Cardiac fibroblast (primary cell): ENCODE measurements at regions not wholly inside any gene's neighbourhood (a gene's known extent, or its start where the extent isn't known, plus 50 kb on each side); places are given as distances from the start of the nearest gene placed in this dataset.

Experiments
- DNase-seq, 2 donors: peaks; one replicate each; pipeline versions ENCODE4 v3.0.0 to v3.0.0-alpha.2; 2010; ENCODE audit warnings: low read depth in 2 of 2
- H3K4me3 ChIP-seq, 2 donors: replicated peaks in 1 of 2; 1 replicate in 1 of 2; 2 replicates in 1 of 2; pipeline ENCODE4 v1.5.1; 2011; ENCODE audit warnings: low read depth in 2 of 2, low read length in 2 of 2, mild to moderate bottlenecking in 2 of 2, moderate library complexity in 1 of 2
- CTCF ChIP-seq: IDR thresholded peaks from one replicate; pipeline ENCODE4 v1.5.1; 2011; ENCODE audit warnings: low read depth, mild to moderate bottlenecking, low read length, inconsistent platforms

DNA sequence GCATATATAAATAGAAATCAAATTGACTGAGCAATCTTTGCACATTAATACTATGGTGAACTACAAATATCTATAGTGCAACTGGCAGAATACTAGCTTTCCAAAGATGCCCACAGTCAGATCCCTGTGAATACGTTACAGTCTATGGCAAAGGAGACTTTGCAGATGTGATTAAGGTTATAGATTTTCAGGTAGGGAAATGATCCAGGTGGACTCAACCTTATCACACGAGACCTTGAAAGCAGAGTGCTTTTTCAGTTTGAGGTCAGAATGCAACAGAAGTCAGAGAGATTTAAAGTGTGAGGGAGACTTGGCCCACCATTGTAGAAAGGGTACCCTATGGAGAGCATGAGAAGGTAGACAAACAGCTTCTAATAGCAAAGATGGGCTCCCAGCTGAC, 122.6 kb downstream of the TRIB2 start:
- TF ChIP-seq CTCF, result no peak
- H3K4me3 ChIP-seq, result no peak overlapping the region
- no peak for DNase-seq

GRCh38 chr2:12841021-12841420, 124.3 kb downstream of the TRIB2 start:
- TF ChIP-seq CTCF, result no peak
- DNase-seq, result no peak
- H3K4me3 ChIP-seq, result no peak overlapping the region

DNA sequence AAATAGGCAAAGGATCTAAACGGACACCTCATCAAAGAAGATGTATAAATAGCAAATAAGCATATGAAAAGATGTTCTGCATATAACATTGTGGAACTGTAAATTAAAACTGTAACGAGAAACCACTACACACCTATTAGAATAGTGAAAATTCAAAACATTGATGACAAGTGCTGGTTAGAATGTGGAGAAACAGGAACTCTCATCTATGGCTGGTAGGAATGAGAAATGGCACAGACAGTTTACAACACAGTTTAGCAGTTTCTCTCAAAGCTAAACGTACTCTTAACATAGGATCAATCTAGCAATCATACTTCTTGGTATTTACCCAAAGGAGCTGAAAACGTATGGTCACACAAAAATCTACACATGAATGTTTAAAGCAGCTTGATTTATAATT, 126.2 kb downstream of the TRIB2 start:
- DNase-seq, result no peak
- TF ChIP-seq CTCF, result no peak
- no peak overlapping the region for H3K4me3 ChIP-seq

DNA sequence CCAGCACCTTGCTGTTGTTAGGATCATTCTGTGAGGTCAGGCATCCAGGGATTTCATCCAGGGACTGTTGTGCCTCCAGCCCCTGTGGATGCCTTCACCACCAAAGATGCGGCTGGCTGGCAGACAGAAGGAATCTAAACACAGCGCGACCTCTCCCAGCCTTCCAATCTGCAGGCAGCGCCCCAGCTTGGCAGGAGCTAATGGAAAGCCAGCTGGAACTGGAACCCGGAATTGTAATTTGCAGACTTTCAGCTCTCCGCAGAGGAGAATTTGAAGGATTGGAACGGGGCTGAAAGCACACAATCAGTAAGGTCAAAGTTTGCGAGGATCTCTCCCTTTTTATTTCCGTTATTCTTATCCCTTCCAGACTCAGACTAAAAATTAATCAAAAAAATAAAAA, 127.8 kb downstream of the TRIB2 start:
- no peak for TF ChIP-seq CTCF
- no peak overlapping the region for H3K4me3 ChIP-seq
- peak in 1 of 2 donors; percentile 36 for DNase-seq

GRCh38 chr2:12847694-12848575, 131.2 kb downstream of the TRIB2 start:
- no peak overlapping the region for H3K4me3 ChIP-seq
- no peak for TF ChIP-seq CTCF
- DNase-seq, result no peak

- no peak for DNase-seq
- no peak for TF ChIP-seq CTCF
- no peak overlapping the region for H3K4me3 ChIP-seq
Measured at GRCh38 chr2:12852135-12852534, 135.4 kb downstream of the TRIB2 start.
